ENCODE measurements at regions not wholly inside any gene's neighbourhood (a gene's known extent, or its start where the extent isn't known, plus 50 kb on each side); places are given as distances from the start of the nearest gene placed in this dataset.

- peaks cover 0 to 5% (median 1%) of the 10 kb centered on the region in 4 donors for H3K27me3 ChIP-seq (ENCODE audit: control insufficient read depth in 4 of 4, insufficient read depth in 4 of 4, low read length in 3 of 4)
Measured at GRCh38 chr11:116500026-116500946, 272.5 kb downstream of the BUD13 start.

DNA sequence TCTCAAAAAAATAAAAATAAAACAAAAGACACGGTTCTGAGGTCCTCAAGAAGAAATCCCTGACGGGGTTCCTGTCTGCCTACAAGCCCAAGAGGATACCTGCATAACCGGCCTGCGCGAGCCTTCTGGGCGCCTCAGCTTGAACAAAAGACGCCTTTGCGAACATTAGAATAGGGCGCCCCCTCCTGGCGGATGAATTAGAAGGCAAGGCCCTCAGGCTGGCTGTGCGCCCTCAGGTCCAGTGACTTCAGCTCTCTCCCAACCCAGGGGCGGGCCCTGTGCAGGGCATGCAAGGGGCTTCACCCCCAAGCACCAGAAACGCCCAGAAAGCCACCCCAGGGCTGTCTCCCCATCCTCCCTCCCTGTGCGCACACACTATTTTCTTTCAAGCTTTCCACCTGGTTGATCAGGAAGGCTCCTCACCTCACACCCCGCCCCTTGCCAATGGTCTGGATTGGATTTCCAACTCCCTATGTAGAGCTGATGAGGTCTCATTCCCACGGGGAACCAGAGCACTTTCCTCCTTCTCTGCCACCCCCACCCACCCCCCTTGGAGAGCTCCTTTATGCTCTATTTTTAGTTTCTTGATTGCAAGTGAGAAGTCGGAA lies 273.3 kb downstream of the BUD13 start:
- peaks cover 0 to 5% (median 1%) of the 10 kb centered on the region in 4 donors for H3K27me3 ChIP-seq (ENCODE audit: control insufficient read depth in 4 of 4, insufficient read depth in 4 of 4, low read length in 3 of 4)
- H3K4me1 ChIP-seq (ENCODE audit: control insufficient read depth in 4 of 4, insufficient read depth in 4 of 4, low read length in 3 of 4): no peaks in the 10 kb centered on the region
- 26% methylated on average over 17 of the region's 17 CpGs for WGBS
- no peaks in the 10 kb centered on the region for H3K36me3 ChIP-seq (ENCODE audit: control insufficient read depth in 4 of 4, insufficient read depth in 3 of 4, low read depth in 1 of 4, low read length in 3 of 4)
- H3K9ac ChIP-seq (ENCODE audit: low read depth in 1 of 2, low read length in 2 of 2): no peak overlapping the region
- H3K4me3 ChIP-seq (ENCODE audit: low read depth in 1 of 3, low read length in 3 of 3): no peak overlapping the region
- peak; percentile 91 for DNase-seq (ENCODE audit: low spot score)
- H3K27ac ChIP-seq (ENCODE audit: low read depth in 1 of 2, low read length in 2 of 2): no peak overlapping the region
- H3K9me3 ChIP-seq (ENCODE audit: control insufficient read depth in 4 of 4, low read length in 3 of 4): no peaks in the 10 kb centered on the region
- TF ChIP-seq FOXA1 (IDR thresholded peaks at IDR 0.05) (no peak), RAD21 (IDR thresholded peaks at IDR 0.05) (peak in 1 of 2 donors; percentile 59), HNF4G (IDR thresholded peaks at IDR 0.05) (no peak), CTCF (IDR thresholded peaks at IDR 0.05; ENCODE audit: low read depth, low read length, missing input control) (peak; percentile 24), JUND (IDR thresholded peaks at IDR 0.05) (no peak), SP1 (IDR thresholded peaks at IDR 0.05) (no peak)
- TF ChIP-seq, protein P1, sequence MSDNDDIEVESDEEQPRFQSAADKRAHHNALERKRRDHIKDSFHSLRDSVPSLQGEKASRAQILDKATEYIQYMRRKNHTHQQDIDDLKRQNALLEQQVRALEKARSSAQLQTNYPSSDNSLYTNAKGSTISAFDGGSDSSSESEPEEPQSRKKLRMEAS (IDR thresholded peaks at IDR 0.05): no peak

More at GRCh38 chr11:116500026-116500946, 272.5 kb downstream of the BUD13 start:
- Histone ChIP-seq H3K9me3 (ENCODE audit: control insufficient read depth in 4 of 4, low read length in 3 of 4) (no peaks in the 10 kb centered on the region), H3K36me3 (ENCODE audit: control insufficient read depth in 4 of 4, insufficient read depth in 3 of 4, low read depth in 1 of 4, low read length in 3 of 4) (no peaks in the 10 kb centered on the region), H3K27ac (ENCODE audit: low read depth in 1 of 2, low read length in 2 of 2) (no peak overlapping the region), H3K9ac (ENCODE audit: low read depth in 1 of 2, low read length in 2 of 2) (no peak overlapping the region), H3K4me1 (ENCODE audit: control insufficient read depth in 4 of 4, insufficient read depth in 4 of 4, low read length in 3 of 4) (no peaks in the 10 kb centered on the region), H3K4me3 (ENCODE audit: low read depth in 1 of 3, low read length in 3 of 3) (no peak overlapping the region)
- DNase-seq (ENCODE audit: low spot score): no peak
- 39% methylated on average over 45 of the region's 45 CpGs for WGBS
- no peak for TF ChIP-seq FOXA1 (IDR thresholded peaks at IDR 0.05)
- no peak for TF ChIP-seq FOXA2 (IDR thresholded peaks at IDR 0.05)
- no peak for TF ChIP-seq SP1 (IDR thresholded peaks at IDR 0.05)
- TF ChIP-seq RAD21 (IDR thresholded peaks at IDR 0.05): no peak
- TF ChIP-seq HNF4A (conservative IDR thresholded peaks at IDR 0.05): no peak
- no peak for TF ChIP-seq YY1 (IDR thresholded peaks at IDR 0.05)
- no peak for TF ChIP-seq HNF4G (IDR thresholded peaks at IDR 0.05)
- TF ChIP-seq, protein P2, sequence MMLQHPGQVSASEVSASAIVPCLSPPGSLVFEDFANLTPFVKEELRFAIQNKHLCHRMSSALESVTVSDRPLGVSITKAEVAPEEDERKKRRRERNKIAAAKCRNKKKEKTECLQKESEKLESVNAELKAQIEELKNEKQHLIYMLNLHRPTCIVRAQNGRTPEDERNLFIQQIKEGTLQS (IDR thresholded peaks at IDR 0.05): no peak
- no peak for TF ChIP-seq CTCF (IDR thresholded peaks at IDR 0.05; ENCODE audit: low read depth, low read length, missing input control)
- TF ChIP-seq ZBTB33 (IDR thresholded peaks at IDR 0.05): no peak
- TF ChIP-seq GABPA (IDR thresholded peaks at IDR 0.05 in 1 of 2, conservative IDR thresholded peaks at IDR 0.05 in 1 of 2): no peak
- TF ChIP-seq EGR1 (IDR thresholded peaks at IDR 0.05; ENCODE audit: low read depth in 2 of 2): no peak
- TF ChIP-seq, protein P1 (IDR thresholded peaks at IDR 0.05): no peak
- TF ChIP-seq TAF1 (conservative IDR thresholded peaks at IDR 0.05): no peak
